VCaP (cell line): ENCODE measurements at regions not wholly inside any gene's neighbourhood (a gene's known extent, or its start where the extent isn't known, plus 50 kb on each side); places are given as distances from the start of the nearest gene placed in this dataset.
A peak's percentile ranks its signal among the peaks of the same experiment; 100 is the strongest.

Experiments used
- H3K27ac ChIP-seq: fragments of 450-650 bp; 2 replicates; pipeline ENCODE4 v1.5.1; 2017
- TF ChIP-seq, protein P1 (sequence below): fragments of 450-650 bp; conservative IDR thresholded peaks from 2 replicates; pipeline ENCODE4 v1.5.1; 2017; ENCODE audit warnings: mild to moderate bottlenecking, moderate library complexity

DNA sequence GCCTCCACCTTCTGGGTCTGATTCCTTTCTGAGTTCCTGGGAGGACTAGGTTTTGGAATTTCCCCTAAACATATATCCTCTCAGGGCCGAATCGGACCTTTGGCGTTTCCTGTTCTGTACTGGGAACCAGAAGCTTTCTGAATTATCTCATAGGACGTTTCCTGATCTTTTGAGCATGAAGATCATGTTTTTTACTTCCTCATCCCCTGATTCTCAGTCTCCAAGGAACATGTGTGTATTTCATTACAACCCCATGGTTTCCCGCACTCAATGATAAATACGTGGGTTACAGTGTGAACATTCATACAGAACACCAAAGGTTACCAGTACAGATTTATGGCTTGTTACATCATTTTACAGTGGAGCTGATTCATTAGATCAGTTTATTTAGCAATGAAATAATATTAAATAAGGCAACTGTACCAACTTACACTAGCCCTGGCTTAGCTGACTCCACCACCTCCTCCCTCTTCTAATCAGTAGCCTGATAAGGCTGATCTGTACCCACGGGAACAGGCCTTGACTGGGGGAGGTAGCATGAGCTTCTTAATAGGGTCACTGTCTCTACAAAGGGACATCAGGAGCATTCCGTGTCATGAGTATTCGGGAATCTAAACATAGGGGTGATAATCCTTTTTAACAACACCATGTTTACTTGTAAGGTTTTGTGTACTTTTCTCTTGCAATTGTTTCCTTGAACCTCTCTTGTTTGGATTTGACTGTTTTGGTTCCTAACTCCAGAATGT lies 57.8 kb upstream of the ERRFI1 start:
- H3K27ac ChIP-seq, result 0 out of 2 replicates have a peak overlapping the region, but pooled peaks have one; percentile 20
- TF ChIP-seq, protein P1, sequence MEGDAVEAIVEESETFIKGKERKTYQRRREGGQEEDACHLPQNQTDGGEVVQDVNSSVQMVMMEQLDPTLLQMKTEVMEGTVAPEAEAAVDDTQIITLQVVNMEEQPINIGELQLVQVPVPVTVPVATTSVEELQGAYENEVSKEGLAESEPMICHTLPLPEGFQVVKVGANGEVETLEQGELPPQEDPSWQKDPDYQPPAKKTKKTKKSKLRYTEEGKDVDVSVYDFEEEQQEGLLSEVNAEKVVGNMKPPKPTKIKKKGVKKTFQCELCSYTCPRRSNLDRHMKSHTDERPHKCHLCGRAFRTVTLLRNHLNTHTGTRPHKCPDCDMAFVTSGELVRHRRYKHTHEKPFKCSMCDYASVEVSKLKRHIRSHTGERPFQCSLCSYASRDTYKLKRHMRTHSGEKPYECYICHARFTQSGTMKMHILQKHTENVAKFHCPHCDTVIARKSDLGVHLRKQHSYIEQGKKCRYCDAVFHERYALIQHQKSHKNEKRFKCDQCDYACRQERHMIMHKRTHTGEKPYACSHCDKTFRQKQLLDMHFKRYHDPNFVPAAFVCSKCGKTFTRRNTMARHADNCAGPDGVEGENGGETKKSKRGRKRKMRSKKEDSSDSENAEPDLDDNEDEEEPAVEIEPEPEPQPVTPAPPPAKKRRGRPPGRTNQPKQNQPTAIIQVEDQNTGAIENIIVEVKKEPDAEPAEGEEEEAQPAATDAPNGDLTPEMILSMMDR, result no peak

DNA sequence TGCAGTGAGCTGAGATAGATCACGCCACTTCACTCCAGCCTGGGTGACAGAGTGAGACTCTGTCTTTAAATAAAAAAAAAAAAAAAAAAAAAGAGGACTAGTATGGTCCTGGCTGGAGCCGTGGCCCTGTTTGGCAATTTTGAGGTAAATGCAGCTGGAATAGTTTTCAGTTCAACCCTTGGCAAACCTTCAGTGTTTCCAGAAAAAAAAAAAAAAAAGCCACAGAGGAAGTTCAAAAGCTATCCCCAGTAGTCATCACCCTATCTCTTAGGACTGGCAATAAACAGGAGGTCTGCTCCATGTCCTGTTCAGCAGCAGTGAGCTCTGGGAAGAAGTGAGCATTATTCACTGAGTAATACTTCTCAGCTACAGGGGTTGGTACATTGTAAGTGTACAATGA lies 56.8 kb upstream of the ERRFI1 start:
- TF ChIP-seq, protein P1, result no peak
- no peak overlapping the region for H3K27ac ChIP-seq

DNA sequence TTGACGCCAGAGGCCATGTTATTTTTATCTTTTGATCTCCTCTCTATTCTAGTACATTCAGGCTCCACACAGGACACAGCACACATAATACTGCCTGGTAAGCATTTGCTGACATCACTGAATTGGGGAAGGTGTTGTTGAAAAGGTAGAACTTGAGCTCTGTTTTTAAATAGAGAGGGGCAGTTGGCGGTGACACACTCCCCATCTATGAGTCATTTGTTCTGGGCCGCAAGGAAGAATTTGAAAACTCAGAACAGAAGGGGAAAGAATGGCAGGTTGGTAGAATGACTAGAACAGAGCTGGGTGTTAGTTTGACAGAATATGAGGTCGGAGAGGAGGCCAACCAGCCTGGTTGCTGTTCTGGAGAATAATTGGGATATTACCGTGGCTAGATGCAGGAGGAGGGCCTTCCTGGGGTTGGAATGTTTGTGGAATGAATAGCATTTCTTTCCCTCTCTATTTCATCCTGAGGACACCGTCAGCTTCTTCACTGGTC lies 52.1 kb upstream of the ERRFI1 start:
- peak overlapping the region; percentile 34 for H3K27ac ChIP-seq
- TF ChIP-seq, protein P1, result no peak

DNA sequence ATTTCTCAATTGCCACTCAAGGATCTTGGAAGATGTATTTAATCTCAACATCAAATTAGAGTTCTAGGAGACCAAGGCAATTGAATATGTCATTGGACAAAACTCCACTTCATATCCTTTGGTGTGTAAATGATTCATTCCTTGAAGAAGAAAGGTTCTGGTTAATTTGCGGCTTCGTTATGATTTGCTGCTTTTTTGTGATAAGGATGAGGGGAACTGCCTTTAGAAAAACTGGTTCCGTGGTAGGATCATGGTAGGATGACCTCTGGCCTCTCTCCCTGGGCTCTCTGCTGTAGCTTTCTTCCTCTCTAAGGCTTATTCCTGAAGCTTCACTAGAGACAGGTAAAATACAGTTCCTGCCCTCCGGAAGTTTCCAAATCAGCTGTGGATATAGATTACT lies 51.5 kb upstream of the ERRFI1 start:
- H3K27ac ChIP-seq, result peak overlapping the region; percentile 34
- TF ChIP-seq, protein P1, result no peak

DNA sequence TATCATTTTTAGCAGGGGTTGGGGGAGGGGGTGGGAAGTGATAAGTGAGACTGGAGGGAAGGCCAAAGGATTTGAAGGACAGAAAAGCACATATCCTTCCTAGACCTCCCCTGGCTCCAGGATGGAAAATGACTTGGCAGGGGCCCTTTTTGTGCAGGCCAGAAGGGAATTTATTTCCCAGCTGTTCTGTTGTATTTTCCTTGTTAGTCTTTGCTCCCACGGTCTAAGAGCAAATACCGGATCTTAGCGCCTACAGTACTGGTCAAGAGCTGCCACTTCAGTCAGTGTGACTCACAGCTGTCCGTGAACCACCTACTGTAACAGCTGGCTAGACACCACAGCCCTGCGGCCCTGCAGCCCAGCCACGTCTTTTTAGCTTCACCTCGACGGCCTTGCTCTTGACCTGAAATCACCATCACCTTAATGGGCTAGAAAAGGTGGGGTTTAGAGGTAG lies 51.0 kb upstream of the ERRFI1 start:
- peak overlapping the region; percentile 34; the same call in 1 of the 2 replicates for H3K27ac ChIP-seq
- TF ChIP-seq, protein P1, result no peak

DNA sequence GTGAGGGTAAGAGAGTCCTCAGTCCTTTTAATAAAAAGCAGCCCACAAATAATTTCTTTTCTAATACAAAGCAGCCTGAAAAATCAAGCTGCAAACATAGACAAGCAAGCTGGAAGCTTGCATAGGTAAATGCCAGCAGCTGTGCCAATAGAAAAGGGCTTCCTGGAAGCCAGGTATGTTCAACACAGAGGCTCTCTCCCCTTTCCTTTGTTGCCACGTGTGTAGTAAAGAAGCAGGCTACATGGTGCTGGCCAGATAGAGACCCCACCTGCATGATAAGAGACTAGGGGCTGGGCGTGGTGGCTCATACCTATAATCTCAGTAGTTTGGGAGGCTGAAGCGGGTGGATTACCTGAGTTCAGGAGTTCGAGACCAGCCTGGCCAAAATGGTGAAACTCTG lies 50.1 kb upstream of the ERRFI1 start:
- no peak overlapping the region for H3K27ac ChIP-seq
- TF ChIP-seq, protein P1, result no peak
